Thoracic aorta (tissue), 2 donors: ENCODE measurements at regions not wholly inside any gene's neighbourhood (a gene's known extent, or its start where the extent isn't known, plus 50 kb on each side); places are given as distances from the start of the nearest gene placed in this dataset.

Experiments used
- ATAC-seq: fragments of 150-250 bp; one replicate; pipeline ENCODE4 v1.8.0; 2017; ENCODE audit warnings: low read depth; ENCODE audit not compliant: insufficient number of reproducible peaks, low FRiP score
- DNase-seq: peaks from one replicate; pipeline ENCODE4 v3.0.0-alpha.2; 2020; ENCODE audit warnings: low spot score
- H3K27ac ChIP-seq, 2 donors: fragments of 200-600 bp; sonication (generic); 1 replicate in 1 of 2; 2 replicates in 1 of 2; pipeline ENCODE4 v1.5.1; 2016; ENCODE audit warnings: mild to moderate bottlenecking in 2 of 2, moderate library complexity in 2 of 2
- H3K27me3 ChIP-seq: fragments of 200-600 bp; sonication (generic); replicated peaks from 2 replicates; pipeline ENCODE4 v1.6.0; 2016; ENCODE audit warnings: mild to moderate bottlenecking; ENCODE audit not compliant: insufficient read depth
- H3K36me3 ChIP-seq: fragments of 200-600 bp; sonication (generic); one replicate; pipeline ENCODE4 v1.5.1; 2016
- H3K4me1 ChIP-seq, 2 donors: fragments of 200-600 bp; sonication (generic); 1 replicate in 1 of 2; 2 replicates in 1 of 2; pipeline versions ENCODE4 v1.5.1 to v1.6.0; 2016; ENCODE audit warnings: low read depth in 2 of 2, mild to moderate bottlenecking in 1 of 2; ENCODE audit not compliant: control insufficient read depth in 1 of 2
- H3K4me3 ChIP-seq: fragments of 200-600 bp; sonication (generic); 2 replicates; pipeline ENCODE4 v1.5.1; 2016; ENCODE audit warnings: mild to moderate bottlenecking
- H3K9me3 ChIP-seq: fragments of 200-600 bp; sonication (generic); 2 replicates; pipeline ENCODE4 v1.5.1; 2016
- CTCF ChIP-seq: fragments of 200-600 bp; sonication (generic); IDR thresholded peaks from one replicate; pipeline ENCODE4 v1.5.1; 2019; ENCODE audit warnings: antibody characterized with exemption

DNA sequence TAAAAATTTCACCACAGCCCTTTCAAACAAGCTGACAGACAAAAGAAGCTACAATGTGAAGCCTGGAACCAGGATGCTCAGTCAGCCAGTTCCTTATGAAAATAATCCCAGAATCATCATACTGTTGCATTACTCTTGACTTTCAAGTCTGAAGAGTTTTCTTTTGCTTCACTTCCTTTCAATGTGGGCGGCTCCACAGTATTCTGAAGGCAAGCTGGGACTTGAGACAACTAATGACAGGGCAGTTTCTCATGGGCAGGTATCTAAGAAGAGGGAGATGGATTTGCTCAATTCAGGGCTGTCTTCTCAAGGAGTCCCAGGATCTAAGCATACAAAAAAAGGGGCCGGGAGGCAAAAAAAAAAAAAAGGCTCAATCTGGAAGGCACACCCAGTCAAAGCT is 173.4 kb downstream of the PAPSS1 start:
- Histone ChIP-seq H3K27me3 (no peaks in the 10 kb centered on the region), H3K9me3 (no peaks in the 10 kb centered on the region), H3K27ac (no peak overlapping the region), H3K4me3 (no peak overlapping the region), H3K4me1 (no peaks in the 10 kb centered on the region), H3K36me3 (no peaks in the 10 kb centered on the region)
- ATAC-seq (no peak), DNase-seq (no peak)
- no peak for TF ChIP-seq CTCF

- ATAC-seq = no peak
- Histone ChIP-seq H3K36me3 (no peaks in the 10 kb centered on the region), H3K9me3 (no peaks in the 10 kb centered on the region), H3K27ac (no peak overlapping the region), H3K4me3 (no peak overlapping the region), H3K27me3 (no peaks in the 10 kb centered on the region), H3K4me1 (no peaks in the 10 kb centered on the region)
- no peak for TF ChIP-seq CTCF
- DNase-seq = no peak
These were observed 178.5 kb downstream of the PAPSS1 start for GRCh38 chr4:107541511-107541910.

DNA sequence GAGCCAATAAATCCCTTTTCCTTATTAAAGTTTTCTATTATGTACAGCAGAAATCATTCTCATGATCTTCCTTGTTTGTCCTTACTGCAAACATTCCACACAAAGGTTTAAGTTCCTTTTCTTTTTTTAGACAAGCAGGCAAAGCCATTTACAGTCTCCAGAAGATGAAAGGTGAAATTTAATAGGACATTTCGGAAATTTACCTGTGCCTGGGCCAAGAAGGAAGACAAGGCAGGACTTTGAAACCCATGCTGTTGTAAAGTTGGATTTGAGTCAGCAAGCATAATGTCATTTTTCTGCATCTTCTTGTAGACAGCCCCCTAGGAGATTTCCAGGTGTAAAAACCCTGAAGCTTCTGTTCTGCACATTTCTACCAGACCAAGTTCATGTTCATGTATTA is 188.1 kb downstream of the PAPSS1 start:
- H3K27me3 ChIP-seq = no peaks in the 10 kb centered on the region
- no peak for DNase-seq

DNA sequence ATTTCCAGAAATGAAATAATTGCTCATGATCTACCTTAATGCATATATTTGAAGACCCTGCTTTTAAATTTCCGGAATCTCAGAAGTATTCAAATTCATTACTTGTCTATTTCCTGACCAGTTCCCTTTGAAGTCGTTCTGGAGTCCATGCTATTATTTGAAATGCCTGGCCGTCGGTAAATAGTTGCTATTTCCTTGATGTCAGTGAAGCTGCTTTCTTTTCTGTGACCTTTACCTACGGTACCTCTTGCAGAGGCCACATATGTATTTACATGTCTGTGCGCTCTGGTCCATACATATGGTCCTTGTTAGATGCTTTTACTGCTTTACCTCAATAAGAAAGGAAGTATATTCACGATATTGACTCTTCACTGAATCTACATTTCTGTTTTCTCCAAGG is 199.7 kb downstream of the PAPSS1 start:
- no peak for ATAC-seq
- Histone ChIP-seq H3K9me3 (no peaks in the 10 kb centered on the region), H3K27me3 (no peaks in the 10 kb centered on the region), H3K4me3 (no peak overlapping the region), H3K4me1 (no peaks in the 10 kb centered on the region), H3K27ac (no peak overlapping the region), H3K36me3 (no peaks in the 10 kb centered on the region)
- TF ChIP-seq CTCF = no peak
- DNase-seq = no peak

More for the DNA sequence above, 188.1 kb downstream of the PAPSS1 start:
- no peaks in the 10 kb centered on the region for H3K4me1 ChIP-seq
- ATAC-seq = no peak
- no peak for TF ChIP-seq CTCF
- H3K27ac ChIP-seq = no peak overlapping the region
- no peaks in the 10 kb centered on the region for H3K9me3 ChIP-seq
- no peaks in the 10 kb centered on the region for H3K36me3 ChIP-seq
- H3K4me3 ChIP-seq = no peak overlapping the region

- Histone ChIP-seq H3K9me3 (no peaks in the 10 kb centered on the region), H3K36me3 (no peaks in the 10 kb centered on the region), H3K4me3 (no peak overlapping the region), H3K4me1 (no peaks in the 10 kb centered on the region), H3K27me3 (no peaks in the 10 kb centered on the region), H3K27ac (no peak overlapping the region)
- no peak for DNase-seq
- TF ChIP-seq CTCF = peak; percentile 26
- ATAC-seq = no peak
These were observed 201.0 kb downstream of the PAPSS1 start for GRCh38 chr4:107519053-107519452.
